T-helper 1 cell treated with Interleukin-12 subunit alpha and Interleukin-12 subunit beta and Interleukin-4 antibody, amounts not matched to agents 30 ng/mL and 1 ng/mL, for 36 hours (primary cell): ENCODE measurements at regions not wholly inside any gene's neighbourhood (a gene's known extent, or its start where the extent isn't known, plus 50 kb on each side); places are given as distances from the start of the nearest gene placed in this dataset.

ENCODE experiments used
- intact Hi-C: fragments of 100-400 bp; cut with micrococcal nuclease; formaldehyde crosslinking; loops from one replicate; pipeline ENCODE4 v1.15.1; 2024

DNA sequence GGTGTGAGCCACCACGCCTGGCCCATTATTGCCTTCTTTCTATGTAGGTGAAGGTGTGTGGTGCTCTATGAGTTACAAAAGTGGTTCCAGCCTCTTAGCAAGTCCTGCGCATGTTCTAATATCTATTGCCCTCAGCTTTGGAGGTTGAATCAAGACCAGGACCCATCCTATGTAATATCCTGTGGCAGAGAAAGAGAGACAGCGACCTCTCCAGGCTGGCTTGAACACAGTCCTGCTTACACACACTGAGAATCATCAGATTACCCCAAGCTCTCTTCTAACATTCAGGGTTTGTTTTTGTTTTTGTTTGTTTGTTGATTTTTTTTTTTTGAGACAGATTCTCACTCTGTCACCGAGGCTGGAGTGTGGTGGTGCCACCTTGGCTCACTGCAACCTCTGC is 94.7 kb upstream of the OSMR start:
- intact Hi-C loops = no loop called here

DNA sequence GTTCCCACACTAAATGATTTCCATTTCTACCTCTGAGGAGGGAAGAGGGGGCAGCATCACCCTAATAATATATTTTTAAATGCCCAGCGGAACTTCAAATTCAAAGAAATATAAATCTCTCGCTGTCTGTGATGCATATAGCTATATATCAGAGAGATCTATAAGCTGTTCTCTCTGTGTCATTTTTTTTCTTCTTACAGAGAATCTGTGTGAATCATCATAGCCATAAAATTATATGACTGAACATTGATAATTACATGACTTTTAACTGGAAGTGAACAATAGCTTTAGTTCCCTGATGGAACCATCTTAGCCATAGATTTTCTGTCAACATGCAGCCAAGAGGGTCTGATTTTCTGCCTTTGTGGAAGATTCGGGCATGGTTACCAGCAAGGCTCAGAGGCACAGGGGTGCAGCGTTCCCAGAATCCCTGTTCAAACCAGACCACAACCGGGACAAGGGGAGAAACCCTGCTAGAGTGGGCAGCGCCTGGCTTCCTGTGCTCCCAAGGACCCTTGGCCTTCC is 93.7 kb upstream of the OSMR start:
- intact Hi-C loops = no loop called here

DNA sequence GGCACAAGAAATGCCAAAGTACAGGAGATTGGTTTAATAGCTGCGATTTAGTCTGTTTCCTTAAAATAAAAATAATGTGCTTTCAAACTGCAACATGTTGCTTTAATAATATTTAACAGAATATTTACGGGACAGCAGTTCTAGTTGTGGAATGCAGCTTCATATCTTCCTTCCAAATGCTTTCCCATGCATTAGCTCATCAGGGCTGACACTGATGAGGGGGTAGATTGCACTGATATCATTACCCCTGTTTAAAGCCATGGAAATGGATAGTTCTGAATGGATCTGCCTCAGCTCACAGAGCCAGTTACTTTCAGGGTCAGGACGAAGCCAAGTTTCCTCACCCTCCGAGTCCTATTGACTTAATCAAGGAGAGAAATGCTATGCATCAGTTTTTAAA is 93.2 kb upstream of the OSMR start:
- intact Hi-C loops = no loop called here

DNA sequence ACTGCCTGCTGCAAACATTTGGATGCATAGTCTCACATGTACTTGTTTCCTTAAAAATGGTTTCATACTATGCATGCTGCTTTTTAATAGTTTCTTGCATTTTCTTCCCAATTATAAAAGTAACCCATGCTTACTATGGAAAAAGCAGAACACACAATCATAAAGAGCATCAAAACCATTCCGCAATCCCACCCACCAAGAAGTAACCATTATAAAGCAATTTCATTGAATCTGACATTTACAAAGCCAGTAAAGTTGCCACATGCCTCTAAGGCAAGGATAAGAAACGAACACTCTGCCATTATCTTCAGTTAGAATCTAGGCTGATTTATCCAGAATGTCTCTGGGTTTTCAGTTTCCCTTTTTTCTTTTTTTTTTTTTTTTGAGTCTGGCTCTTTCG is 92.7 kb upstream of the OSMR start:
- intact Hi-C loops = no loop called here

DNA sequence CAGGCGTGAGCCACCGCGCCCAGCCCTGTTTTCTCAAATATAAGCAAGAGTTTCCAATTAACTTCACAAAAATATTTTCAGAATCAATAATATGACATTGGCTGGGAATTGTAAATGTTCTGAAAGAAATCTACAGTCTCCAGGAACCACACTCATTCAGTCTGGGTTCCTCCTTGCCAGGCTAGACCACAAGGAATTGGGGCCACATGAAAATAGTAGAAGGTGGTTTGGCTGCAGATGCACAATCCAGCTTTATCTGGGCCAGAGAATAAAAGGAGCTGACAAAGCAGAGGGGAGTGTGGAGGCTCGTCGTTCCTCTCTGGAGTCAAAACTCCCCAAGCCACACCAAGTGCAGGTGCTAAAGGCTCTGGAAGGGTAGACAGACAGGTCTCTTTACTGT is 92.0 kb upstream of the OSMR start:
- intact Hi-C loops = no loop called here

DNA sequence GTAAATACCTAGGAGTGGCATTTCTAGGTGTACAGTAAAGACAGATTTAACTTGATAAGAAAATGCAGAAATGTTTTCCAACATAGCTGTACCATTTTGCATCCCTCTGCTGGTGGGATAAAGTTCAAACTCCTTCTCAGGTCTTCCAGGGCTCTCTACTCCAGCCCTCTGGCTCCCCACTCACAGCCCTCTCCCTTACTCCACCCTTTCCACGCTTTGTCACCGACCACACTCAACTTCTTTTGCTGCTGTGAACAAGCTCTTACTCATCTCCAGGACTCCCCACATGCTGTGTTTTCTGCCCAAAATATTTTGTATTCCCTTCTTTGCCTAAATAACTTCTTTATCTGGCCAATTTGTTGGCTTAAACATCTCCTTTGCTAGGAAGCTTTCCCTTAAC is 90.6 kb upstream of the OSMR start:
- intact Hi-C loops = no loop called here

DNA sequence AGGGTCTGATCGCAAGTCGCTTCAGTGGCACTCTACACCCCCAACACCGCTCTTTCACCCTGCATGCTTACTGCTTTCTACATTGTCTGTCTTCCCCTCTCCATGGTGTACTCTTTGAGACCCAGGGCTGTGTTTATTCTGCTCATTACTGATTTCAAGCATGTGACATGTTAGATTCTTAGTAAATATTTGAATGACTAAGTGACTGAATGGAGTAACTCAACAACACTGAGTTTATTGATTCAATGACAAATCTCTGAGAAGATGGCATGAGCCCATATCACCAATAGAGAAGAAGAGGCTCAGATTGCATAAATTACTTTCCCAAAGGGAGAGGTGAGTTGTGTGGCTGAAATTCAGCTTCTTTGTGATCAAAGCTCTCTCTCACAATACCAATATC is 89.7 kb upstream of the OSMR start:
- intact Hi-C loops = no loop called here

DNA sequence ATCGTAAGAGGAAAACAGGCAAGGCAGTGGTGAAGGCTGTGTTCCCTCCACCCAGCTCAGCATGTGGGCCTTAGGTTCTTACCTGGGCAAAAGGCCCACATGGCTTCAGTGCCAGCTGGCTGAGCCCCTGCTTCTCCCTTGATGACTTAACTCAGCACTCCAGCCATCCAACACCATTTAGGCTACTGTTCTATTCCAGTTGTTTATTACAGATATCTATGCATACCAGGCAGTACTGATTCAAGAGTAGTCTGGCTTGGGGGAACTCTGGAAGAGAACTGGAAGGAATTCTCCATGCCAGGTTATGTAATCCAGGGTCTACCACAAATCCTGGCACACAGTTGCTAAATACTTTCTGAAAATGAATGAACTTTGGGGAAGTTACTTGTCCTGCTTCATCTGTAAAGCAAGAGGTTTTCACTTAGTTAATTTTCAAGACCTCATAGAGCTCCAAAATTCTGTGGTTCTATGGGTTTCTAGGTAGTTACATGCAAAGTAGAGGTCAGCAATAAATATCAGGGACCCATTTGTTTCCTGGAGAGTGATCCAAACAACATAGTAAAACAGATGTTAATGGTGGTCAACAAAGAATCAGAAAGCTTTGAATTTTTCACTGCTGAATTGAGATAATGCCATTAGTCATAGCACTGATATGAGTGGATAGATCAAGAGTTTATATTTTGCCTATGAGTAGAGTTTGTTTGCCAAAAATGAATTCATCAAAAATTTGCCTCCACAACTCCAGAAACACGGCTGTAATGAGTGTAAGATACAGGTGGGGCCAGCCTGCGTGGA is 88.2 kb upstream of the OSMR start:
- intact Hi-C loops = no loop called here

DNA sequence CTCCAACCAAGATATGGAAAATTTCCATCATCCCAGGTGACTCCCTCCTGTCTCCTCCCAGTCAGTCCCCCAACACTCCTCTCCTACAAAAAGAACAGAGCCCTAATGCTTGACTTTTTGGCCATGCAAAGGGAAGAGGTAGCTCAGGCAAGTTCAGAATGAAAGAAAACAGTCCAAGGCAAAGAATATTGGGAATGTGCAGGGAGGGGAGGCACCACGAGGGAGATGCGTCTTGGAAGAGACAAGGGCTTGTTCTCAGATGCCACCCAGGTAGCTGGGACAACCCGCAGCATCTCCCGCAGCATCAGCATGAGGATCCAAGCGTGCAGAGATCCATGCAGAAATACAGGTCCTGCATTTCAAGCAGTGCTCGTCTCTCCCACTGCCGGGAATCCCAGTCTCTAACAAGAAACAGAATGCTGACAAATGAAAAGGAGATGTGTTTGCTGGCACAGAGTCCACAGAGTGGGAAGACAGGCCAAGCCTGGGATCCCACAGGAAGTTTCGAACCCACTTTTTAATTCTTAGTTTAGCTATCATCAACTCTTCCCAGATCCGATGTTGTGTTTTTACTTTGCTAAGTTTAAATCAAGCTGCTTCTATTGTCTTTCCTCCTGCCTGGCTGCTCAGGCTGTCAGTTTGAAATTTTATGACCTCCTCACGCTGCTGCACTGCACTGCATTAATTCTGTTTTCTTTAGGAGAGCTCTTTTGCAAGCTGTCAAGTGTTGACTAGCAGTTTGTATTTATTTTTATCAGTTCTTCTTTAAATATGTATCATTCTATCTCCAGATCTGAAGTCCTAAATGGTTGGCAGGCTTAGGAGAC is 86.8 kb upstream of the OSMR start:
- intact Hi-C loops = no loop called here

DNA sequence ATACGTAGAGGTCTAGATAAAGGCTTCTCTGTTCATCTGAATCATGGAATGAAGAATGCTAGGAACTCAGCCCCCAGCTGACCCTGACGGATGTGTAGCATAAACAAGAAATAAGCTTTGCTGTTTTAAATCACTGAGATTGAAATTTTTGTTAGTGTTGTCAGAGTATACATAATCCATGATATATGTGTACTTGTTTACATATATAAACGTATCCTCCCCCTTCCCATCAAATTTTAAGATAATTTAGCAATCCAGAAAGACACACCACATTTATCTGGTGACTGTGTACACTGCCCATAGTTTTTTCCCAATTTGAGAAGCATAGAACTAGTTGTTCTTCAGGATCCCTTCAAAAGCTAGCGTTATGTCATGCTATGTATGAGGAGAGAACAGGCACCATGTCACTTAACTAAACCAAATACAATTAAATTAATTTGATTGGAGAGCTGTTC is 80.8 kb upstream of the OSMR start:
- intact Hi-C loops = no loop called here

DNA sequence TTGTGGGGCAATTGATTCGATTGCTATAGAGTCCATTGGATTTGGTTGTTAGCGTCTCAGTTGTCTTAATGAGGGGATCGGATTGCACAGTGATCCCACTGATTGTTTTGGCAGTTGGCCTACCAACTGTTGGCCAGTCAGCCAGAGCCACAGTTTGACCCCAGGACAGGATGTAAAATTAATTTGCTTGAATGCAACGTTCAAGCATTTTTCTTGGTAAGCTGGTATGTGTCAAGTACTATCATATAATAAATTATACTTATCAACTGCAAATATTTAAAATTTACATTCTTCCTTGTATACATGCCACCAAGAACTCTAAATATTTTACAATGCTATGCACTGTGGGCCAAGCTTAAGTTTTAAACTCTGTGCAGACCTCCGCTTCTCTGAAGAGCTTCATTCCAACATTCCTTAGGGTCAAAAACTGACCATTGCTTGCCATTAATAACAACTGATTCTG is 80.4 kb upstream of the OSMR start:
- intact Hi-C loops = no loop called here

DNA sequence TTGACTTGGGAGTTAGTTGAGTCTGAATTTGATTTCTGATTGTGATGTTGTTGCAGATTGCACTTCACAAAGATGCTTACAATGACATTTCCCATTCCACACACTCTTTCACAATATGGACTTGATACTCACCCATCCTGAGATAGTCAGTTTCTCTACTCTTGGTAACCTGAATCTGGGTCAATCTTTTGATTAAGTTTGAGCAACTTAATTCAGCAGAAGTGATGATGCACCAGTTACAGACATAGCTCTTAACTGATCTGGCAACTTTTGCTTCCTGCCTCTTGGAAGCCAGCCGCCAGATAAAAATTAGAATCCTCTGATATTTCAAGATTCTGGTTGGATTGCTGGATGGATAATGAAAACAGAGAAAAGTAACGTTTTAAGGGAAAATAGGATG is 79.7 kb upstream of the OSMR start:
- intact Hi-C loops = no loop called here

DNA sequence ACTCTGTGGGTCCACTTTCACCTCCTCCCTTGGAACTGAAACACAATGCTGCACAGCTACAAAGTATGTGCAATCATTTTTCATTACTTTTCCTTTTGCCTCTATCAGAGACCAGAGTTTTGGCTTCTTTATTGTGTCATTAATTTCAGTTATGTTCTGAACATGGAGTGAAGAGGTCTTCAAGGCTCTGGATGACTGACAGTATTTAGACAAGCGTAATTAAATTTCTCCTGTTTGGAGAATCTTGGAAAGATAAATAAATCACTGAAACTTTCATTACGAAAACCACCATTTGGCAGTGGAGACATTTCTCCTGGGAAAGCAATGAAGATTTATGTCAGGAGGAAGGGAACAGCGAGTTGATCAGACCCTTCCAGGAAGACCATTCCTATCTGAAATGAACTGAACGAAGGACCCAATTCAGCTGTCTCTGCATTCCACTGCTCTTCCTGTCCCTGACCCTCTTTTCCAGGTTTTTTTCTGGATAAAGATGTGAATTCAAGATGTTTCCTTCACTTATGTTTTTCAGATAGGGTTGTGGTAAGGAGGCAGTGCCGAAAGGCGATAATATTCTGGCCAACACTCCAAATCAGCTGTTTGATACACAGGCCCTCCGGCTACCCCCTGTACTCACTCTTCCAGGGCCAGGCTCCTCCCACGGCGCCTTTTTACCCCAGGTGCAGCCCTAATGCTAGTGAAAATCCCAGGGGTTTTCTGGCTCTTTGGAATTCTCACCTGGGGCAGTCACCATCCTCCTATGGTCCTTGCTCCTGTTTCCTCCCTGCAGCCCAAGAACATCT is 77.2 kb upstream of the OSMR start:
- intact Hi-C loops = no loop called here

DNA sequence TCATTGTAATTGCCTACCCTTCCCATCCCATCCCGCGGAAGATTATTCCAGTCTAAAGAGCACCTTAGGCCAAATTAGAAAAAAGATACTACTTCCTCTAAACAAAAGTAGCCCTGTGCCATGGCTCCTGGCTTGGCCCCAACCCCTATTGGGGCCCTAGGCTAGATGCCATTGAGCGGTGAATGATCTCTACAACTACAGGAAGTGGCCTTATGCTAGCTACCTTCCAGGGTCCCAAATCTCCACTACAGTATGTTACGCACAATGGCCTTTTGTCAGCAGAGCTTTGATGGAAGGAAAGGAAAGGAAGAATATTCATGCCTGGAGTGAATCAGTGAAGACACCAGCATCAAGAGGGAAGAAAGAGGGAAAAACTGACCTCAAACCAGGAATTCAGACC is 73.3 kb upstream of the OSMR start:
- intact Hi-C loops = no loop called here

DNA sequence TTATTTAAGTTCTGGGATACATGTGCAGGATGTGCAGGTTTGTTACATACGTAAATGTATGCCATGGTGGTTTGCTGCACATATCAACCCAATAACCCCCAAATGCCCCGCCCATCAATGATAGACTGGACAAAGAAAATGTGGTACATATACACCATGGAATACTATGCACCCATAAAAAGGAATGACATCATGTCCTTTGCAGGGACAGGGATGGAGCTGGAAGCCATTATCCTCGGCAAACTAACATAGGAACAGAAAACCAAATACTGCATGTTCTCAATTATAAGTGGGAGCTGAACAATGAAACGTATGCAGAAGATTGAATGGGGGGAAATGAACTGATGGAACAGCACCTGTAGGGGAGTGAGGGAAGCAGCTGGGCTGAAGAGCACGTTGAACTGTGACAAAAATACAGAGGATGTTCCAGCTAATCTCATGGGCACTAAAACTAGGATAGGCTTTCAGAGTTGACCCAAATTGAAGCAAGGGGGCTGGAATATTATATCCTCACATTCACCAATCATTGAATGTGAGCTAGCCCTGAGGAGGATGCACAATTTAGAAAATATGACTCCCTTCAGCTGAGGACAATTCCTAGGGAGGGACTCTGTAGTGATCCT is 70.5 kb upstream of the OSMR start:
- intact Hi-C loops = no loop called here

DNA sequence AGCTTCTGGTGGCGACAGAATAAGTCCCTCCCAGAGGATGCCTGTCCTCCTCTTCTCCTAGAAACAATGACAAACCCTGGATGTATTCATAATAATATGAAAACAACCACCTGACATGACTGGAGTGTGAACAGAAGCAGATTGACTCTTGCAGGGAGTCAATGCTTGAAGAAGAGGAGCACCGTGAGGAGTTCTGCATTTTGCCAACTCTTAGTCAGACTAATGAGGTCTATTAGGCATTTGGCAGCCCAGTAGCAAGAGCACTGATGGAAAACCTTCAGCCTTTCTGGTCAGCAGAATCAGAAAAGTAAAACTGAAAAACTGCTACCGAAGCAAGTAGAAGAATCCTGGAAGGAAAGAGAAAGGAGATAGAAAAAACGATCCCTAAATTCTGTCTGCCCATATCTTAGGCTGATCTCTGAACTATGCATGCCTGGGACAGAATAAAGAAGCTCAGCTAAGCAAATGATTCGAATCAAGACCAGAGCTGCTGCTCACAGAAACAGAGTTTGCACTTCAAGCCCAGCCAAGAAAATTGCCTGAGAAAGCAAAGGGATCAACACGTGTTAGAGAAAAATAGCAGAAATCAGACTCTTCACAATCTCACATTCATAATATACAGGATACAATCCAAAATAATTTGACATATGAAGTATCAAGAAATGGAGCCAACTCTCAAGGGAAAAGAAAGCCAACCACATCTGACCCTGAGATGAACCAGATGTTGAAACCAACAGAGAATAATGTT is 69.5 kb upstream of the OSMR start:
- intact Hi-C loops = no loop called here

DNA sequence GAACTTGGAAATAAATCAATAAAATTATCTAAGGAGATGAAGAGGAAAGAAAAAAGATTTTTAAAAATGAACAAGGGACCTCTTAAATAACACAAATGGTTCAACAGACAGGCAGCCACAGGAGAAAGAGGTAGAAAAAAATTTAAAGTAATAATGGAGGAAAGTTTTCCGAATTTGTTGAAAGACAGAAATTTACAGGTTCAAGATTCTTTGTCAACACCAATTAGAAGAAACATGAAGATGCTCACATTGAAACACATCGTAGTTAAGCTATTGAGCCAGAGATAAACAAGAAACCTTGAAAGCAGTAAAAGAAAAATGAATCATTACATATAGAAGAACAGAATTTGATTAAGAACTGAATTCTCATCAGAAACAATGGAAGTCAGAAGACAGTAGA is 68.7 kb upstream of the OSMR start:
- intact Hi-C loops = no loop called here

DNA sequence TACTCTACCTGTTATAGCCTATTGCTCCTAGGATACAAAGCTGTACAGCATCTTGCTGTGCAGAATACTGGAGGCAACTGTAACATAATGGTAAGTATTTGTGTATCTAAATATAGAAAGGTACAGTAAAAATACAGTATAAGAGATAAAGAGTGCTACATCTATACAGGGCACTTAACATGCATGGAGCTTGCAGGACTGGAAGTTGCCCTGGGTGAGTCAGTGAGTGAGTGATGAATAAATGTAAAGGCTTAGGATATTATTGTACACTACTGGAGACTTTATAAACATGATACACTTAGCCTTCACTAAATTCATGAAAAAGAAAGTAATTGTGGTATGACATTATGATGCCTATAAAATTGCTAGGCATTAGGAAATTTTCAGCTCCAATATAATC is 65.5 kb upstream of the OSMR start:
- intact Hi-C loops = no loop called here

DNA sequence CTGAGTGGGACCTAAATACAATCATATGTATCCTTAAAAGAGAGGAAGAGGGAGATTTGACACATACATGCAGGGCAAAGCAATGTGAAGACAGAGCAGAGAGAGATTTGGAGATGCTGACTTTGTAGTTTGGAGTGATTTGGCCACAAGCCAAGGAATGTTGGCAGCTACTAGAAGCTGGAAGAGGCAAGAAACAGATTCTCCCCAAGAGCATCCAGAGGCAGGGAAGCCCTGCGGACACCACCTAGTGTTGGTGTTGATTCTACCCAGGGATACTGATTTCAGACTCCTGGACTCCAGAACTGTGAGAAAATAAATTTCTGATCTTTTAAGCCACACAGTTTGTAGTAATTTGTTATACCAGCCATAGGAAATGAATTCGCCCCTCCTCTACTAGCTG is 64.9 kb upstream of the OSMR start:
- intact Hi-C loops = no loop called here

DNA sequence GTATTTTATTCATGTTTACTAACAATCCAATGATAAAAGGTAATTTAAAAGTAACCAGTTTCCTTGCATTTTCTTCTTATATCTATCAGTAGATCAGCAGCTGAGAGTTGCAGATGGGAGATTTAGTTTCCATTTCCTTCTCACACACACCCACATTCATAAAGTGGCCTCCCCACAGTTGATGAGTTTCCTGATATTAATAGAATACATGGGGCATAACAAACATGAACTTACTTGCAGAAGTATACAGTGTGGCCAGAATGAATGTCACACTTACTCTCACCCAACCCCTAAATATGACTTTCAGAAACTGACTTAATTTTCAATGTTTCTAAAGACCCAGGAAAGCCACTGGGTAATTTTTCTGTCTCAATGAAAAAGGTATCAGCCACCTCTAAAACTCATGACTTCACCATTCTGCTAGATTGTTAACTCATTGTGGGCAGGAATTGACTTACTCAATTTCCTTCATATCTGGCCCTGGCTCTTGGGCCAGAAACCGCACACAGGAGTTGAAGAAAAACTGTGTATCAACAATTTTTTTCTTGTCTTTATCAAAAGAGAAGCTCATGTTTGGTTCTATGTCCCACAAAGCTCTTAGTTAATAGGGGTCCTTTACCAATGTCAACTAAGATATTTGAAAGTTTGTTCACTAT is 63.5 kb upstream of the OSMR start:
- intact Hi-C loops = no loop called here
